AG04449 (cell line): ENCODE measurements at regions not wholly inside any gene's neighbourhood (a gene's known extent, or its start where the extent isn't known, plus 50 kb on each side); places are given as distances from the start of the nearest gene placed in this dataset.

Experiments
- CTCF ChIA-PET: fragments of 350-600 bp; formaldehyde crosslinking; extraction: SDS; loops from one replicate; lab custom pipeline; 2021; ENCODE audit warnings: antibody characterized with exemption; lab: Yijun Ruan, JAX
- POLR2A ChIA-PET: fragments of 400-600, 350-600 bp; formaldehyde crosslinking; extraction: SDS; loops from one replicate; lab custom pipeline; 2020; ENCODE audit warnings: antibody characterized with exemption, inconsistent platforms; lab: Yijun Ruan, JAX
- DNase-seq: peaks from one replicate; pipeline ENCODE4 v3.0.0-alpha.2; 2010; ENCODE audit warnings: low read depth, low spot score
- H3K4me3 ChIP-seq: 2 replicates; pipeline ENCODE4 v1.5.1; 2011; ENCODE audit warnings: low read depth, mild to moderate bottlenecking, control low read depth, low read length
- TF ChIP-seq, protein P1 (sequence below): IDR thresholded peaks from one replicate; pipeline ENCODE4 v1.5.1; 2011; ENCODE audit warnings: mild to moderate bottlenecking, moderate library complexity, low read length, control low read depth, inconsistent platforms; ENCODE audit not compliant: insufficient read depth; ENCODE audit errors: missing control alignments

DNA sequence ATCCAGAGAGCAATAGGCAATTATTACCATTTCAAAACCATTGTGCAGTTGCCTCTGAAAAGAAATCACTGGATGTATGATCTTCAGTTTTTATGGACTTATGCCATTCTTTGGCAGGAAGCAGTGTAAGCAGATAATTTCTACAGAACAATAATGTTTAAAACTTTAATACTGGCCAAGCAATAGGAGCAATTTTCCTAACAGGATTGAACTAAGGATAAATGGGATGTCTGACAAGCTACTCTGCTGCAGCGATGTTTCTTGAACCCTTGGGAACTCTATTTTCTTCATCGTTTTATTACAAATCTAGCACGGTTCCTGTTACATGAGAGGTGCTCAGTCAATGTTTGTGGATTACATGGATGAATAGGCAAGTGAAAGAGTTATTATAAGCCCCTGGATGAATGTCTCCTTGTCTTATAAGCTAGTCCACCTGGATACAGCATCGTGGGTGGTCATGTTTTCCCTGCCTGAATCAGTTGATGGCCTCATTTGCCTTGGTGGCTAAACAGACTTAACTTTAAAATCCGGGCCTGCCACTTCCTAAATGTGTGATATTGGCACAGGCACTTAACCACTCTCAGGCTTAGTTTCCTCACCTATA lies 68.2 kb upstream of the MDM1 start:
- TF ChIP-seq, protein P1, sequence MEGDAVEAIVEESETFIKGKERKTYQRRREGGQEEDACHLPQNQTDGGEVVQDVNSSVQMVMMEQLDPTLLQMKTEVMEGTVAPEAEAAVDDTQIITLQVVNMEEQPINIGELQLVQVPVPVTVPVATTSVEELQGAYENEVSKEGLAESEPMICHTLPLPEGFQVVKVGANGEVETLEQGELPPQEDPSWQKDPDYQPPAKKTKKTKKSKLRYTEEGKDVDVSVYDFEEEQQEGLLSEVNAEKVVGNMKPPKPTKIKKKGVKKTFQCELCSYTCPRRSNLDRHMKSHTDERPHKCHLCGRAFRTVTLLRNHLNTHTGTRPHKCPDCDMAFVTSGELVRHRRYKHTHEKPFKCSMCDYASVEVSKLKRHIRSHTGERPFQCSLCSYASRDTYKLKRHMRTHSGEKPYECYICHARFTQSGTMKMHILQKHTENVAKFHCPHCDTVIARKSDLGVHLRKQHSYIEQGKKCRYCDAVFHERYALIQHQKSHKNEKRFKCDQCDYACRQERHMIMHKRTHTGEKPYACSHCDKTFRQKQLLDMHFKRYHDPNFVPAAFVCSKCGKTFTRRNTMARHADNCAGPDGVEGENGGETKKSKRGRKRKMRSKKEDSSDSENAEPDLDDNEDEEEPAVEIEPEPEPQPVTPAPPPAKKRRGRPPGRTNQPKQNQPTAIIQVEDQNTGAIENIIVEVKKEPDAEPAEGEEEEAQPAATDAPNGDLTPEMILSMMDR = no peak
- POLR2A ChIA-PET = interaction anchor here (0.5 kb wide), 1 partner anchor 224 kb away, joined by 3 read pairs; no protein-coding TSS in a partner anchor
- DNase-seq = no peak
- H3K4me3 ChIP-seq = no peak overlapping the region
- CTCF ChIA-PET = interaction anchor here (1.0 kb wide), 1 partner anchor 8 kb away, joined by 3 read pairs; no protein-coding TSS in a partner anchor

DNA sequence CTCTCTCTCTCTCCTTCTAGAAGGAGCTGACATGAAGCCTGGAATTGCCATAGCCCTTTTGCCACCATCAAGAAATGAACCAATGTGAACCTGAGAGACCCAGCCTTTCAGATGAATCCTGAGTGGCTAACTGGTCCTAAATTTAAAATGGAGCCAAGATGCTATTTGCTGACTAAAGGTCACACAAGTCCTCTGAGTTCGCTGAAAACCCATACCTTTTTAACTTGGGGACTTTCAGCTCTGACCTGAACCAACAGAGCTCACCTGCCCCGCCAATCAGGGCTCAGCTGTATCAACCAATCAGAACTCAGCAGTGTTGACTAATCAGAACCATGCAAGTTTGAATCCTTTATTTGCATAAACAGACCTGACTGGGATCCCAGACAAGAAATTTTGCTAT lies 70.3 kb upstream of the MDM1 start:
- no peak overlapping the region for H3K4me3 ChIP-seq
- DNase-seq = no peak
- ChIA-PET POLR2A (no interaction called here), CTCF (no interaction called here)
- TF ChIP-seq, protein P1 = no peak

DNA sequence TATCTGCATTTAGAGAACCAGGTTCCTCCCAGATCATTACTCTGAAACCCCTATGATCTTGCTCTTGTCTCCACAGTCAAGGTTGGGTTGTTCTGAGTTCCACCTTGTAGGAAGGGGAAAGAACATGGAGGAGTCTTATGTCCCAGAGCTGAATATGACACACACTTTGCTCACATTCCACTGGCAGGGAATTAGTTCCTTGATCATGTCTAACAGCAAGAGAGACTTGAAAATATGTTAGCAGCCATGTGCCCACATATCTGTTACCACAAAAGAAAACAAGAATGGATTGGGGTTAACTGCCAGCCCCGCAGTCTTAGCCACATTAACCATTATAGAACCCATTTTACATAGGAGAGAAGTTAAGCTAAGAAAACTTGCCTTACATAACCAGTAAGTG lies 71.1 kb upstream of the MDM1 start:
- ChIA-PET POLR2A (no interaction called here), CTCF (no interaction called here)
- no peak for DNase-seq
- H3K4me3 ChIP-seq = no peak overlapping the region
- TF ChIP-seq, protein P1 = no peak

DNA sequence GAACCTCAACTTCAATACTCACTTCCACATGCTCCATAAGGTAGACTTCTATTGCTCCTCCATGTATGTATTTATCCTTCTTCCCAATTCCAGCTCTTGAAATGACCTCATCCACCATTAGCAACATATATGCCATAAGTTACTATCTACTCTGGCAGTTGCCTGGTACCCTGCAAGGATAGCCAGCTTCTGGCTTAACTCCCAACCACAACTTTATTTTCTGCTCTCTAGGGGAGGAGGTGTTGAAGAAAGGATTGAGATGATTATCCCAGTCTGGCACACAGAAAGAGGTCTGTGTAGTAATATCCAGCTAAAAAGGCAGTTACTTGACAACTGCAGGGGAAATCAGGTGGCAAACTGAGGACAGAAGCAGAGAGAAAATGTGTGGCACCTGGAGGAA lies 71.5 kb upstream of the MDM1 start:
- ChIA-PET CTCF (no interaction called here), POLR2A (no interaction called here)
- no peak for DNase-seq
- no peak overlapping the region for H3K4me3 ChIP-seq
- TF ChIP-seq, protein P1 = no peak

DNA sequence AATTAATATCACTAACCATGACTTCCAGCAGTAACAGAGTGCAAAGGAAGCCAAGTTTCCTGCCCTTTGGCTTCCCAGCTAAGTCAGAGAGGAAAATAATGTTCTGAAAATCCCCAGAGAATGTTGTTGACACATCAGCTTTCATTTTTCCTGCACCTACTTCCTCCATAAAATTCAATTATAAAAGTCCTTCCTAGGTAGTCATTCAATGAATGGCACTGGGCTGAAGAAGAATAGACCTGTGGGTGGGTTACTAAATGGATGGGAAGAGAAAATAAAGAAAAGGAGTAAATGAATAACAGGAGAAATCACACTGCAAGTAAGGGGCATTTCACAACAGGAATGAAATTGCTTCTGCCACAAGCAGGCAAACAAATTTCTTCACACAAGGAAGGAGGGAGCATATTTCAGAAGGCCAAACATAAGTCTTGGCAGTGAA lies 73.2 kb upstream of the MDM1 start:
- TF ChIP-seq, protein P1 = no peak
- POLR2A ChIA-PET = interaction anchor here (0.8 kb wide), 1 partner anchor 11 kb away, joined by 3 read pairs; no protein-coding TSS in a partner anchor
- CTCF ChIA-PET = no interaction called here
- H3K4me3 ChIP-seq = no peak overlapping the region
- DNase-seq = no peak

DNA sequence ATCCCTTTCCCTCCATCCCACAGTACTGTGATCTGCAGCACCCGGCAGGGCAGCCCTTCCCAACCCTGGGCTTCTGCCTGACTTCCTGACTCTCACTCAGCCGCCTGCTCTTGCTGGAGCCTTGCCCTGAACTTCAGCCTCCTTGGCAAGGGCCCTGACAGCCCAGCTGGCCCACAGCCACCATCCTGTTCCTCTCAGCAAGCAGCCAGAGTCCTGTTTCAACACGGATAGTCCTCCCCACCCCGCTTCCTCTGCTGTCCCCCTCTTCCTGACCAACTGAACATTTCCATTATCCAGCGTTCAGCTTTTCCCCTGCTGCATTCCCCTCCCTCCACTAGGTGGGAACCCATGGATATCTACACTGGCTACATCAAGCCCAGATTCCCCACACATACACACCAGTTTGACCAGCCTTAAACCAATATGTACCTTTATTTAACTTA lies 74.0 kb upstream of the MDM1 start:
- H3K4me3 ChIP-seq = no peak overlapping the region
- CTCF ChIA-PET = interaction anchor here (1.1 to 2.1 kb wide), 4 partner anchors 9 to 85 kb away, joined by 4 to 7 read pairs (median 5); no protein-coding TSS in a partner anchor
- DNase-seq = no peak
- POLR2A ChIA-PET = no interaction called here
- TF ChIP-seq, protein P1 = peak; percentile 42
